Erythroblast (primary cell): ENCODE measurements at regions not wholly inside any gene's neighbourhood (a gene's known extent, or its start where the extent isn't known, plus 50 kb on each side); places are given as distances from the start of the nearest gene placed in this dataset.

Experiments
- DNase-seq, 2 experiments: peaks; one replicate each; lab custom pipeline; 2025; lab: John Stamatoyannopoulos, UW
- GATA1 ChIP-seq: IDR thresholded peaks from 2 replicates; pipeline ENCODE4 v1.6.1; 2011; ENCODE audit warnings: low read depth, mild to moderate bottlenecking, control low read depth, low read length, moderate library complexity
- POLR2A ChIP-seq: IDR thresholded peaks from 2 replicates; pipeline ENCODE4 v1.6.1; 2011; ENCODE audit warnings: mild to moderate bottlenecking, low read length

DNA sequence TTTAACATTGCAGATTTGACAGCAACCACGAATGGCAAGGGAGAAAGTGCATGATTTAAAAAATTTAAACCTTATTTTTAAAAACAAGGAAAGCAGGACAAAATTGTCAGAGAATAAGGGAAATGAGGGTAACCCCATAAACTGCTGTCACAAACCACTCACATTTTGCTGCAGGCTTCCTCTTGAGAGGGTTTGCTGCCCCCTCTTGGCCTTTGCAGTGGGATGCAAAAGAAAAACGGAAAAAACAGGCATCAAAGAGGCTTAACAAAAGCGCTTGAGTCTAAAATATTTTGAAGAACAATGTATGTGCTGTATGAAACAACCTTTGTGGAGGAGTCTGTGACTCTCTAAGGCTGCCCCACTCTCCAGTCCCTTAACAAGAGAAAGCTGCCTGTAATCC is 91.6 kb downstream of the TMX3 start:
- DNase-seq = peak; percentile 35 to 50

DNA sequence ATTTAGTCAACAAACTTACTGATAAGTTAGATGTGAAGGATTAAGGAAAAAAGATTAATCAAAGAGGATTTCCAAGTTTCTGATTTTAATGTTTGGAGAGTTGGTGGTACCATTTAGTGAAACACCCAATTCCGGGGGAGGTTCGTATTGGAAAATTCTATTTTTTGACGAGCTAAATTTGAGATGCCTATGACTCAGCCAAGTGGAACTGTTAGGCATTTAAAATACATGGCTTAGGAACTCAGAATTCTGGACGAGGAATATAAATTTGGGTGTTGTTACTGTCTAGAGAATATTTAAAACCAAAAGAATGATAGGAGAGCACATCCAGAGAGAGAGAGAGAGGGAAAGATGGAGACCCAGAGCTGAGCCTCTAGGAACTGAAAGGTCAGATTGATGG is 103.6 kb downstream of the TMX3 start:
- TF ChIP-seq POLR2A (no peak), GATA1 (no peak)
- DNase-seq = no peak

More for the DNA sequence above, 91.6 kb downstream of the TMX3 start:
- TF ChIP-seq GATA1 (no peak), POLR2A (no peak)

GRCh38 chr18:68608851-68609490 is 105.9 kb downstream of the TMX3 start:
- TF ChIP-seq GATA1 (no peak), POLR2A (no peak)
- no peak for DNase-seq

- DNase-seq = no peak
- no peak for TF ChIP-seq GATA1
These were observed 107.1 kb downstream of the TMX3 start for GRCh38 chr18:68607852-68608251.

GRCh38 chr18:68604256-68604655 is 110.7 kb downstream of the TMX3 start:
- no peak for TF ChIP-seq POLR2A
- no peak for TF ChIP-seq GATA1
- DNase-seq = no peak

DNA sequence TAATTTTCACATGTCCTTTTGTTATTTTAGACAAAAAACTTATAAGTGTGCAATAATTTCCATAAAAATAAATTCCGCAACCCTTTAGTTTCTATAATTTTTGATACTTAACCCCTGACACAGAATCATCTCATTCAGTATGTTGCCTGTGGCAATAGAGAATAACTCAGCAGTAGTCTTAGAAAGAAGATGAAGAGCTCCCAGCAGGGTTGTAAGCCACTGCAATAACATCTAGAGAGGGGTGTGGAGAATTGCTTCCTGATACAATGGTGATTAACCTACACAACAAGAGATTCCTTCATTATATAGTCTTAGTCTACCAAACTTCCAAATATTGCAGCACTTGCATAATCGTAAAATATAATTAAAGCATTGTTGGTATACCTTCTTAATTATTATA is 118.9 kb downstream of the TMX3 start:
- TF ChIP-seq GATA1 = no peak
- TF ChIP-seq POLR2A = no peak
- no peak for DNase-seq

DNA sequence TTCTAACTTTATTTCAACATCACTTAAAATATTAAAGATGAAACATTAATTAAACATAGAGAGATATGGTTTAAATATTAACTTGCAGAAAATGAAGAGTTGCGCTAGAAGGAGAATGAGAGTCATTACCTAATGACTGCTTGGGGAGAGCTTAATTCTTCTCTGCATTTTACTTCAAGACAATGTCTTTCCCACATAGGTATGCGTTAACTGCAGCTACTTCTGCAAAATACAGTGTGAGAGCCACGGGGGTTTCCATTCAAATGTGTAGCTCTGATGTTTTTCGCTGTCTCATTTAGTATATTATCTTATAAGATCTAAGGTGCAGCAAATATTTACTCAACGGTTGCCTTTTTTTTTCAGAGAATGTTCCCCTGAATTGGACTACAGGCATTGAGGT is 126.7 kb downstream of the TMX3 start:
- DNase-seq = no peak
- TF ChIP-seq GATA1 (no peak), POLR2A (no peak)

DNA sequence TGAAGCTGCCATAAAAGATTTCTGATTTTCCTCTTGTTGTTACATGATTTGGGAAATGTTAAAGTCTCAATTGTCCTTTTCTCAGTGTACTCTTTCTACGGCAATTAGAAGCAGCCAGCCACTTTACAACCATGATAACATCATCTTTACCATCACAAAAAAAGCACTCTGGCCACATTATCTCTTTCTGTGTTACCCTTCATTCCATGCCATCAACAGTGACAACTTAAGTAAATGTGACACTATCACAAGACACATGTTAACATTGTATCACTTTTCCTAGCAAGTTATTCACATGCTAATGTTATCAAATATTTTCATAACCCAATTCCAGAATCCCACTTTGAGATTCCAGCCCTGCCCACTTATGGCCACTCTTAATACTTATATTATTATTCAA is 131.2 kb downstream of the TMX3 start:
- no peak for DNase-seq
- TF ChIP-seq POLR2A (no peak), GATA1 (no peak)

- TF ChIP-seq GATA1 (no peak), POLR2A (no peak)
- no peak for DNase-seq
These were observed 140.6 kb downstream of the TMX3 start for GRCh38 chr18:68574311-68574710.

DNA sequence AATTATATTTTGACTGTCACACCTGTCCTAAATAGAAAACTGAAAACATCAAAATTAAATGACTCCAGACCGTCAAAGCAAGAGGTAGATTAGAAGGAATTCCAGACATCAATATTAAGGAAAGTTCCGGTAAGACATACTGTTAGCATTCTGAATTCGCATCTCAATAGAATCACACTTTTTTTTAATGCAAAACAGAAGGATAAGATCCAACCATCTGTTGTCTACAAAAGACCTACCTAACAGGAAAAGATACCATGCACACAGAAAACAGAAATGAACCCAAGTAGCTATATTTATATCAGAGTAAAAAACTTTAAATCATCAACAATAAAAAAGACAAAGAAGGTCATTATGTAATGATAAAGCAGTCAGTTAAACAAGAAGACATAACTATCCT is 145.0 kb downstream of the TMX3 start:
- no peak for DNase-seq
- TF ChIP-seq POLR2A (no peak), GATA1 (no peak)

DNA sequence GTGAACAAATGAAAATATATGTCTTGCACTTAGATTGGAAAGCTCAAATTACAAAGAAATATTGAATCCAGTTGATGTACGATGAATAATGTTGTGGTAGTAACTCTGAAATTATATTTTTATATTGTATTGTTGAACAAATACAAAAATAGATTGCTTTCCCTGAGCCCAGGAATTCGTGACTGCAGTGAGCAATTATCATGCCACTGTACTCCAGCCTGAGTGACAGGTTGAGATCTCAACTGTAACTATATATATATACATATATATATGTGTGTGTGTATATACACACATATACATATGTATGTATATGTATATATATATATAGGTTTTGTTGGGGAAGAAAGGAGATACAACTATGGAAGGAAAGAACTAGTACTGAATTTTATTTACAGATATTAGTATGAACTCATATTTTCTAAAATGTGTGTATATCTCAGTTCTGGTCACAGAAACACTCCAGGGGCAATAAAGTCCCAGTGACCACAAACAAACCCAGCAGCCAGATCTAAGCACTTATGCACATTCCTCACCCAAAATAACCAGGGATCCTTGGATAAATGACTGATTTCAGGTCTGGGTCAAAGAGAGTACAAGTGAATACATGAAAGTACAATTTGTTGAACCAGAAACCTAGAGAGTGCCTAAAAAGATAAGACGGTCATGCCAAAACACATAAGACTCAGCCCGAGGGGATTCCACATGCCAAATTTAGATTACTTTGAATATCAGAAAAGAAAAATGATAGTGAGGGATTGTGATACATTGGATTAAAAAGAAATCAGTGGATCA is 146.3 kb downstream of the TMX3 start:
- TF ChIP-seq GATA1 = no peak
- no peak for TF ChIP-seq POLR2A
- DNase-seq = no peak

DNA sequence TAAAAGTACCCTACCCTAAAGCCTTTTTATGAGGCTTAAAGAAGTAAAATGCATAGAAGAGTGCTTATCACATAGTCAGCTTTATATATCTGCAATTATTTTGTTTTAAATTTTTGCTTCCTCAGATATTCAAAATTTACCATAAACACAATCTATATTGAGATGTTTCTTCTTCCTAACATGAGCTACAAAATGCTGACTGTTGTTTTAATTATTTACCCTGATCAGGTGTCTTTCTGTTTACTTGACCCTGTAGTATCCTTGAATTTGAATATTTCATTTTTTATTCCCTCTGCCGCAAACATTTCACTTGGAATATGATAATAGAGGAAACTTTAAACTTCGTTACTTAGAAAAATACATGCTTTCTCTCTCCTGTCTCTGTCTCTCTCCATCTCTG is 147.9 kb downstream of the TMX3 start:
- no peak for TF ChIP-seq POLR2A
- no peak for TF ChIP-seq GATA1
- no peak for DNase-seq

DNA sequence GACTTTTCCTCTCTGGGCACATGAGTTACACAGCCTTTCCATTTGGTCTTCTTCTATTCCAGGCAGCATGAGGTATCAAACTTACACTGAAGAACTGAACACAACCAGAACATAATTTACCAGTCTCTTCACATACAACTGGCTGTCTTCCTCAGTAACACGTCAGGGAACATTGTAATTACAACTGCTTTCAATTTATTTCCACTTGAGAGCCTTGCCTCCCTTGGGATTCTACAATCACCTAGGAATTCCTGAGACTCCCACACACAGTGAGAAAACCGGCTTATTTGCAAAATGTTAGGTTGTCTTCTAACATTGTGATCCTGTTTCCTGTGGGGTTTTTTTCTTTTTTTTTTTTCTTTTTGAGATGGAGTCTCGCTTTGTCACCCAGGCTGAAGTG is 149.9 kb downstream of the TMX3 start:
- no peak for DNase-seq
- TF ChIP-seq POLR2A (no peak), GATA1 (no peak)

DNA sequence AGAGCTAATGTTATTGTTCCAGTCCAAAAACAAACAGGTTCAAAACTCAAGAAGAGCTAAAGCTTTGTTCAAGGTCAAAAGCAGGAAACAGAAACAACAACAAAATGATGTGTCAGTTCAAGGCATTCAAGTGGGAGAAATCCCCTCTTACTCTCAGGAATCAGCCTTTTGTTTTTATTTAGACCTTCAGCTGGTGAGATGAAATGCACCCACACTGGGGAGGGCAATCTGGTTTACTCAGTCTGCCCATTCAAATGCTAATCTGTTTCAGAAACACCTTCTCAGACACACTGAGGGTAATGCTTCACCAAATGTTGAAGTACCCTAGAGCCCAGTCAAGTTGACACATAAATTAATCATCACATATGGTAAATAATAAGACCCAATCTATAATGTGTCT is 150.6 kb downstream of the TMX3 start:
- no peak for TF ChIP-seq GATA1
- no peak for TF ChIP-seq POLR2A
- DNase-seq = no peak

- DNase-seq = no peak
- TF ChIP-seq POLR2A (no peak), GATA1 (no peak)
These were observed 154.8 kb downstream of the TMX3 start for GRCh38 chr18:68560128-68560527.
